Right lung (tissue), 2 donors: ENCODE measurements at regions not wholly inside any gene's neighbourhood (a gene's known extent, or its start where the extent isn't known, plus 50 kb on each side); places are given as distances from the start of the nearest gene placed in this dataset.

ENCODE experiments used
- DNase-seq, 2 donors: peaks; one replicate each; pipeline ENCODE4 v3.0.0-alpha.2; 2013

GRCh38 chr11:115724666-115725065 is 220.5 kb upstream of the CADM1 start:
- no peak for DNase-seq

GRCh38 chr11:115722711-115723110 is 218.5 kb upstream of the CADM1 start:
- DNase-seq, result no peak

- no peak for DNase-seq
Measured at GRCh38 chr11:115721296-115721995, 217.2 kb upstream of the CADM1 start.

- no peak for DNase-seq
Measured at GRCh38 chr11:115720602-115721245, 216.5 kb upstream of the CADM1 start.

GRCh38 chr11:115718945-115719344 is 214.7 kb upstream of the CADM1 start:
- no peak for DNase-seq

- DNase-seq, result no peak
Measured at GRCh38 chr11:115718106-115718505, 213.9 kb upstream of the CADM1 start.

- DNase-seq, result peak; percentile 62 to 77
Measured at GRCh38 chr11:115716601-115717529, 212.7 kb upstream of the CADM1 start.

GRCh38 chr11:115716080-115716479 is 211.9 kb upstream of the CADM1 start:
- no peak for DNase-seq

- no peak for DNase-seq
Measured at GRCh38 chr11:115715251-115715770, 211.1 kb upstream of the CADM1 start.

GRCh38 chr11:115712296-115712695 is 208.1 kb upstream of the CADM1 start:
- DNase-seq, result no peak

- peak in 1 of 2 donors; percentile 38 for DNase-seq
Measured at GRCh38 chr11:115710980-115711379, 206.8 kb upstream of the CADM1 start.

- DNase-seq, result no peak
Measured at GRCh38 chr11:115710426-115710825, 206.2 kb upstream of the CADM1 start.

GRCh38 chr11:115709297-115709696 is 205.1 kb upstream of the CADM1 start:
- DNase-seq, result no peak

- no peak for DNase-seq
Measured at GRCh38 chr11:115707180-115707905, 203.1 kb upstream of the CADM1 start.

GRCh38 chr11:115706626-115707135 is 202.5 kb upstream of the CADM1 start:
- no peak for DNase-seq

- no peak for DNase-seq
Measured at GRCh38 chr11:115705200-115705599, 201.0 kb upstream of the CADM1 start.

GRCh38 chr11:115700981-115701875 is 197.0 kb upstream of the CADM1 start:
- DNase-seq, result no peak

- DNase-seq, result no peak
Measured at GRCh38 chr11:115700496-115700895, 196.3 kb upstream of the CADM1 start.

GRCh38 chr11:115699733-115700132 is 195.5 kb upstream of the CADM1 start:
- peak; percentile 69 to 77 for DNase-seq

- no peak for DNase-seq
Measured at GRCh38 chr11:115699326-115699725, 195.1 kb upstream of the CADM1 start.
